Lower leg skin (tissue), 4 donors: ENCODE measurements at regions not wholly inside any gene's neighbourhood (a gene's known extent, or its start where the extent isn't known, plus 50 kb on each side); places are given as distances from the start of the nearest gene placed in this dataset.

Experiments
- DNase-seq, 2 donors: peaks; one replicate each; pipeline ENCODE4 v3.0.0-alpha.2; 2019; ENCODE audit warnings: low spot score in 2 of 2
- H3K4me3 ChIP-seq: fragments of 200-600 bp; sonication (generic); 2 replicates; pipeline ENCODE4 v1.5.1; 2017; ENCODE audit warnings: mild to moderate bottlenecking, low read depth; ENCODE audit not compliant: poor library complexity, severe bottlenecking
- POLR2A ChIP-seq, 2 donors: fragments of 450-650 bp; IDR thresholded peaks; one replicate each; pipeline ENCODE4 v1.6.1; 2016 to 2017; ENCODE audit warnings: antibody characterized with exemption in 2 of 2, mild to moderate bottlenecking in 1 of 2, moderate library complexity in 1 of 2
- WGBS, 2 donors: methylation state at CpG; one replicate each; pipeline ENCODE4 v1.1.5; 2018; 5-methylcytosine and 5-hydroxymethylcytosine counted together
- intact Hi-C: fragments of 100-400 bp; cut with DNase I; formaldehyde crosslinking; loops from one replicate; pipeline ENCODE4 v1.15.0; 2023; ENCODE audit warnings: low total_unique reads
- TF ChIP-seq, protein P1 (sequence below), 3 donors: fragments of 450-650 bp; IDR thresholded peaks; one replicate each; pipeline ENCODE4 v1.5.1; 2016; ENCODE audit warnings: antibody characterized with exemption in 3 of 3, mild to moderate bottlenecking in 3 of 3, moderate library complexity in 2 of 3

DNA sequence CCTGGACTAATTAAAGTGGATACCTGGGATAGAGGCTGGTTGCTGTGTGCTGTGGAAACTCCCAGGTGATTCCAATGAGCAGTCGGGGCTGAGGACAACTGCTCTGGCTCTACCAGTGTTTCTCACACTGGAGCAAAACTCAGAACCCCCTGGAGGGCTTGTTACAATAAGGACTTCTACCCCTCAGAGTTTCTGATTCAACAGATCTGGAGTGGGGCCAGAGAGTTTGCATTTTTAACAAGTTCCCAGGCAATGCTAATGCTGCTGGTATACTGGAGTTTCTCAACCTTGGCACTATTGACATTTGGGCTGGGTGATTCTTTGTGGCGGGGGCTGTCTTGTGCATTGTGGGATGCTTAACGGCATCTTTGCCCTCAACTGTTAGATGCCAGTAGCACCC lies 353.7 kb downstream of the MIAT start:
- H3K4me3 ChIP-seq = no peak overlapping the region
- DNase-seq = no peak
- TF ChIP-seq, protein P1, sequence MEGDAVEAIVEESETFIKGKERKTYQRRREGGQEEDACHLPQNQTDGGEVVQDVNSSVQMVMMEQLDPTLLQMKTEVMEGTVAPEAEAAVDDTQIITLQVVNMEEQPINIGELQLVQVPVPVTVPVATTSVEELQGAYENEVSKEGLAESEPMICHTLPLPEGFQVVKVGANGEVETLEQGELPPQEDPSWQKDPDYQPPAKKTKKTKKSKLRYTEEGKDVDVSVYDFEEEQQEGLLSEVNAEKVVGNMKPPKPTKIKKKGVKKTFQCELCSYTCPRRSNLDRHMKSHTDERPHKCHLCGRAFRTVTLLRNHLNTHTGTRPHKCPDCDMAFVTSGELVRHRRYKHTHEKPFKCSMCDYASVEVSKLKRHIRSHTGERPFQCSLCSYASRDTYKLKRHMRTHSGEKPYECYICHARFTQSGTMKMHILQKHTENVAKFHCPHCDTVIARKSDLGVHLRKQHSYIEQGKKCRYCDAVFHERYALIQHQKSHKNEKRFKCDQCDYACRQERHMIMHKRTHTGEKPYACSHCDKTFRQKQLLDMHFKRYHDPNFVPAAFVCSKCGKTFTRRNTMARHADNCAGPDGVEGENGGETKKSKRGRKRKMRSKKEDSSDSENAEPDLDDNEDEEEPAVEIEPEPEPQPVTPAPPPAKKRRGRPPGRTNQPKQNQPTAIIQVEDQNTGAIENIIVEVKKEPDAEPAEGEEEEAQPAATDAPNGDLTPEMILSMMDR (IDR thresholded peaks at IDR 0.05) = no peak
- no peak for TF ChIP-seq POLR2A (IDR thresholded peaks at IDR 0.05)
- 74 to 80% methylated on average over 3 of the region's 3 CpGs for WGBS, 2 donors
- intact Hi-C loops = no loop called here

DNA sequence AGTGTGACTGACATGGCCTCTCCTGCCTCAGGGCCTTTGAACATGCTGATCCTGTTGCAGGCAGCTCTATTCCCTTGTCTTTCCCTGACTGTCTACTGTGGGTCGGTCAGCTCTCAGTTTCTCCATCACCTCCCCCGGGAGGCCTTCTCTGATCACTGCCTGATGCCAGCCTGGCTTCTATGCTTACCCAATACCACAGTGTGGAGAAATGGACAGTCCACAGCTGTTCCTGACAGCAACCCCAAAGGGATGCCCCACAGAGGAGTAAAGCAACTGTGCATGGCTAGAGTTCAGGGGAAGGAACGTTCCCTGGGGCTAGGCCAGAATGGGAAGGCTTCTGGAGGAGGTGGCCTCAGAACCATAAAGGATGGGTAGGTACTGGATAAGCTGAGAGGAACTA lies 354.3 kb downstream of the MIAT start:
- DNase-seq = peak in 1 of 2 donors; percentile 29
- 69 to 83% methylated on average over 3 of the region's 3 CpGs for WGBS, 2 donors
- no peak overlapping the region for H3K4me3 ChIP-seq
- intact Hi-C loops = no loop called here
- TF ChIP-seq POLR2A (IDR thresholded peaks at IDR 0.05) = no peak
- TF ChIP-seq, protein P1 (IDR thresholded peaks at IDR 0.05) = no peak

DNA sequence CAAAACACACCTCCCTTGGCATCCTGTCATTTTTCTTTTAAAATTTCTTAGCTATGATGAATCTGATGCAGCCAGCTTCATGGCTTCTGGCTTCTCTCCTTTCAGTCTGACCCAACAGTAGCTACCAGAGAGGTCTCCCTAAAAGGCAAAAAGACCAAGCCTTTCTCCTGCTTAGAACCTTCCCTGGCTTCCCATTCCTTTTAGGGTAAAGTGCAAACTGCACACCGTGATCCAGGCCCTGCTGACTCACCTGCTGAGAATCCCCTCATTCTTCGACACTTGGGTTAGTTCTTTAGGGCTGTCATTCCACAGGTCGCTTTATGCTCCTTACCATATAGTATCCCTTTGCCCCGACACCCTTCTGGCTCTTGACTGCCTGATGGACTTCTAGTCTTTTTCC lies 362.4 kb downstream of the MIAT start:
- no peak overlapping the region for H3K4me3 ChIP-seq
- DNase-seq = no peak
- intact Hi-C loops = no loop called here
- WGBS, 2 donors = 64 to 70% methylated on average over 4 of the region's 4 CpGs
- TF ChIP-seq POLR2A (IDR thresholded peaks at IDR 0.05) = no peak
- TF ChIP-seq, protein P1 (IDR thresholded peaks at IDR 0.05) = no peak

DNA sequence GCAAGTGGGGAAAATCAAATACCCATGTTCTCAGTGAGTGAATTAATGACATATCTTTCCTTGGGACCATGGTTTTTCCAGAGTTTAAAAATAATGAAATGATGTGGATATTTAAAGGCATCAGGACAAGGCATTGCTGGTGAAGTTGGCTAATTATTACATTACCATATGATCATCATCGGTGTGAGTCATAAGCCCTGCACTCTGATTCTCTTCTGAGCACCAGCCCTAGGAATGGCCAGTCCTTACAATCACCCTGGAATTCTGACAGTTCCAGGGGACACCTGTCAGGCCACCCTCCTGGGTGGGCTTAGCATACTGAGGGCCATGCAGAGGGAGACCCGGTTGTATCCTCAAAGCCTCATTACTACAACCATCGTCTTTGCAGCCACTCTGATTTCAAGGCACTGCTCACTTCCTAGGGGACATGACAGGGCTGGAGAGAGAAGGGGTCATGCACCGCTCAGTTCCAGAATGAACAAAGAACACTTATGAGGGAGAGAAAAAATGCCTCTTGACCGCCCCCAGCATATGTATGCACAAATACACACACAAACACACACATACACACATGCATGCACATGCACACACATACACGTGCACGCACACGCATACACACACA lies 365.0 kb downstream of the MIAT start:
- no peak for DNase-seq
- TF ChIP-seq, protein P1 (IDR thresholded peaks at IDR 0.05) = no peak
- no peak for TF ChIP-seq POLR2A (IDR thresholded peaks at IDR 0.05)

DNA sequence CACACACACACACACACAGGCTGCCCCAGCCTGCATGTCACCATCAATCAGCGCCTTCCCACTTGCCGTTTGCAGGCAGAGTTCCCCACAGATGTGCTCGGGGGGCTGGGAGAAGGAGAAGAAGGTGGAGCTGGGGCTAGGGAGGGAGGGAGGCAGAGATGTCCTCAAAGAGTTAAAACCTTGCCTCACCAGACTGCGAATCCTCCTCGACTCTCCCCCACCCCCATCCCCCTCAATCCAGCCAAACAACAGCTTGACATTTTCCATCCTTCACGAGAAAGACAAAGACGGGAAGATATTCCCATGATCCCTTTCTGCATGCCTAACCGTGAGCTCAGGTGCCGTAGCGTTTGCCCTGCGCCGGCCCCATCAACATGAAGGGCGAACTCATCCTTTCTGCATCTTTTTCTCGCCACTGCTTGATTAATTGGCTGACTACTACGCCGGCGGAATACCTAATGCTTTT lies 365.5 kb downstream of the MIAT start:
- H3K4me3 ChIP-seq = no peak overlapping the region
- intact Hi-C loops = no loop called here
- no peak for DNase-seq
- TF ChIP-seq, protein P1 (IDR thresholded peaks at IDR 0.05) = no peak
- no peak for TF ChIP-seq POLR2A (IDR thresholded peaks at IDR 0.05)
- 41 to 45% methylated on average over 17 of the region's 17 CpGs for WGBS, 2 donors

More for the DNA sequence above, 365.0 kb downstream of the MIAT start:
- 71 to 77% methylated on average over 8 of the region's 8 CpGs for WGBS, 2 donors
- H3K4me3 ChIP-seq = no peak overlapping the region
- intact Hi-C loops = no loop called here

DNA sequence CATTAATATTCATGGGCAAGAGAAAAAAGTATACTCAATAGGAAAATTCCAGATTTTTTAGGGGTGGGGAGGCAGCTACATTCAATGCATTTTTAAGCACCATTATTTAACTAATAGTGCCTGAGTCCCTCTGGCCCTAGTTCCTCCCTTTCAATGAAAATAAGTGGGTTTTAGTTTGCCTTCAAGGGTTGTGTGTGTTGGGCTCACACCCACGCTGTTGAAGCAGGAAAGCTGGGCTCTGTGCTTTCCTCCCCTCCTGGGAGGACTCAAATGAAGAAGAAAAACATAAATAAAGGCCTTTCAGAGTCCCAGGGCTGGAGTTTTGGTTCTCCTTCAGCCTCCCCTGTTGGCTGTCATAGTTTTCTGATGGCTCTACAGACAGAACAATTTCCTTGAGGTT lies 366.2 kb downstream of the MIAT start:
- TF ChIP-seq POLR2A (IDR thresholded peaks at IDR 0.05) = no peak
- WGBS, 2 donors = 10 to 45% methylated on average over 1 of the region's 1 CpG
- DNase-seq = no peak
- H3K4me3 ChIP-seq = no peak overlapping the region
- intact Hi-C loops = no loop called here
